ENCODE measurements at regions not wholly inside any gene's neighbourhood (a gene's known extent, or its start where the extent isn't known, plus 50 kb on each side); places are given as distances from the start of the nearest gene placed in this dataset.
"Not testable (repeated sequence)": the region's sequence is repeated elsewhere in the genome, so short reads cannot be mapped to it uniquely, and the experiment has no call there.

DNA sequence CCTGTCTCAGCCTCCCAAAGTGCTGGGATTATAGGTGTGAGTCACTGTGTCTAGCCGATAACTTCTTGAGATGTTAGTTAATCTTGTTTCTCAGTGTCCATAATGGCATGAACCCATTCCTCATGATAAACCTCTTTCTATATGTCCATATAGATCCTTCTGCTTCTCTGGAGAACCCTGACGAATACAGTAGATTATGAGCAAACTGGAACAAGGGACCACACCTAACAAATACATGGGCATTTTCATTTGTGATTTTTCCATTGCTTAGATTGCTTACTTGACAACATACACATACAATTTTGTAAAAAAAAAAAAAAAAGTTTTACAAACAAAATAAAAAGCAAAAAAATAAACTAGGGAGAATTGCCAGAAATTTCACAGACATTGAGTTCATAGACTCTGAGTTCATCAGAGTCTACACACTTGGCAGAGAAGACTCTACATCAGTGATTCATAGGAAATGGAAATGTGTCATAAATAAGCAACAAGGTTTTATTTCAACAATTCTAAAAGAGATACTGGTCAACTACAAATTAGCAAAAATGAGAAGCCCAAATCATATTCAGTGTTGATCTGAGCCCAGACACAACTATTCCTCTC, 96.7 kb downstream of the GALR1 start:
- Histone ChIP-seq H3K36me3 (no peaks in the 10 kb centered on the region), H3K4me1 (no peaks in the 10 kb centered on the region), H3K9me3 (no peaks in the 10 kb centered on the region), H3K27me3 (no peaks in the 10 kb centered on the region), H3K4me3 (no peak overlapping the region), H3K27ac (no peak overlapping the region)
- intact Hi-C loops (cut with DNase I) = no loop called here
- DNase-seq (no peak), ATAC-seq (no peak)
- TF ChIP-seq, protein P1, sequence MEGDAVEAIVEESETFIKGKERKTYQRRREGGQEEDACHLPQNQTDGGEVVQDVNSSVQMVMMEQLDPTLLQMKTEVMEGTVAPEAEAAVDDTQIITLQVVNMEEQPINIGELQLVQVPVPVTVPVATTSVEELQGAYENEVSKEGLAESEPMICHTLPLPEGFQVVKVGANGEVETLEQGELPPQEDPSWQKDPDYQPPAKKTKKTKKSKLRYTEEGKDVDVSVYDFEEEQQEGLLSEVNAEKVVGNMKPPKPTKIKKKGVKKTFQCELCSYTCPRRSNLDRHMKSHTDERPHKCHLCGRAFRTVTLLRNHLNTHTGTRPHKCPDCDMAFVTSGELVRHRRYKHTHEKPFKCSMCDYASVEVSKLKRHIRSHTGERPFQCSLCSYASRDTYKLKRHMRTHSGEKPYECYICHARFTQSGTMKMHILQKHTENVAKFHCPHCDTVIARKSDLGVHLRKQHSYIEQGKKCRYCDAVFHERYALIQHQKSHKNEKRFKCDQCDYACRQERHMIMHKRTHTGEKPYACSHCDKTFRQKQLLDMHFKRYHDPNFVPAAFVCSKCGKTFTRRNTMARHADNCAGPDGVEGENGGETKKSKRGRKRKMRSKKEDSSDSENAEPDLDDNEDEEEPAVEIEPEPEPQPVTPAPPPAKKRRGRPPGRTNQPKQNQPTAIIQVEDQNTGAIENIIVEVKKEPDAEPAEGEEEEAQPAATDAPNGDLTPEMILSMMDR (IDR thresholded peaks at IDR 0.05) = no peak

DNA sequence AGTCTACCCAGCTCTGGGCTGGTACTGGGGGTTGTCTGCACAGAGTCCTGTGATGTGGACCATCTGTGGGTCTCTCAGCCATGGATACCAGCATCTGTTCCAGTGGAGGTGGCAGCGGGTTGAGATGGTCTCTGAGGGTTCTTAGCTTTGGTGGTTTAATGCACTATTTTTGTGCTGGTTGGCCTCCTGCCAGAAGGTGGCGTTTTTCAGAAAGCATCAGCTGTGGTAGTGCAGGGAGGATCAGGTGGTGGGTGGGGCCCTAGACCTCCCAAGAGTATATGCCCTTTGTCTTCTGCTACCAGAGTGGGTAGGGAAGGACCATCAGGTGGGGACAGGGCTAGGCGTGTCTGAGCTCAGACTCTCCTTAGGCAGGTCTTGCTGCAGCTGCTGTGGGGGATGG, 103.7 kb downstream of the GALR1 start:
- DNase-seq; intact Hi-C loops (cut with DNase I); H3K4me3 ChIP-seq; ATAC-seq; H3K27ac ChIP-seq; H3K4me1 ChIP-seq; H3K36me3 ChIP-seq; H3K9me3 ChIP-seq: not testable (repeated sequence)
- H3K27me3 ChIP-seq = peaks cover 0 to 16% of the 10 kb centered on the region in 2 donors

DNA sequence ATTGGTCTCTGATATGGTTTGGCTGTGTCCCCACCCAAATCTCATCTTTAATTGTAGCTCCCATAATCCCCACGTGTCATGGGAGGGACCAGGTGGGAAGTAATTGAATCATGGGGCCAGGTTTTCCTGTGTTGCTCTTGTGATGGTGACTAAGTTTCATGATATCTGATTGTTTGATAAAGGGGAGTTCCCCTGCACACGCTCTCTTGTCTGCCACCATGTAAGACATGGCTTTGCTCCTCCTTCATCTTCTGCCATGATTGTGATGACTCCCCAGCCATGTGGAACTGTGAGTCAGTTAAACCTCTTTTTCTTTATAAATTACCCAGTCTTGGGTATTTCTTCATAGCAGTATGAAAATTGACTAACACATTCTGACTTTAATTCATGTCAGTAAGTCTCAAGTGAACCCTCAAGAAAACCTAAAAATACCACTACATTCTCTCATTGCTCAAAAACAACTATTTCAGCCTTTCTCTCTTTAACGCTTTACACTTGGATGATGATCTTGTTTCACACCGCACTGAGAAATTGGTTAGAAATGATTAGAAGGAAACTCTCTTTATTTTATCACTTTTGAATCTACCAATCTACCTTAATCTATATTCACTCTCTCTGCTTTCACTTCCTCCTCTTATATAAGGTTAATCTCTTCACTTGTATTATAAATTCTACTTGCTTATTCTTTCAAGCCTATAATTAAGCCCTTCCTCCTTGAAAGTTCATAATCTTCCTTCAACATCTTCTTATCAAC, 110.1 kb downstream of the GALR1 start:
- H3K9me3 ChIP-seq = peaks cover 0 to 18% of the 10 kb centered on the region in 2 donors
- H3K4me1 ChIP-seq = no peaks in the 10 kb centered on the region
- H3K4me3 ChIP-seq = no peak overlapping the region
- H3K27me3 ChIP-seq = no peaks in the 10 kb centered on the region
- DNase-seq (no peak), ATAC-seq (no peak)
- no peak overlapping the region for H3K27ac ChIP-seq
- intact Hi-C loops (cut with DNase I) = no loop called here
- no peaks in the 10 kb centered on the region for H3K36me3 ChIP-seq
- TF ChIP-seq, protein P1 (IDR thresholded peaks at IDR 0.05) = no peak

DNA sequence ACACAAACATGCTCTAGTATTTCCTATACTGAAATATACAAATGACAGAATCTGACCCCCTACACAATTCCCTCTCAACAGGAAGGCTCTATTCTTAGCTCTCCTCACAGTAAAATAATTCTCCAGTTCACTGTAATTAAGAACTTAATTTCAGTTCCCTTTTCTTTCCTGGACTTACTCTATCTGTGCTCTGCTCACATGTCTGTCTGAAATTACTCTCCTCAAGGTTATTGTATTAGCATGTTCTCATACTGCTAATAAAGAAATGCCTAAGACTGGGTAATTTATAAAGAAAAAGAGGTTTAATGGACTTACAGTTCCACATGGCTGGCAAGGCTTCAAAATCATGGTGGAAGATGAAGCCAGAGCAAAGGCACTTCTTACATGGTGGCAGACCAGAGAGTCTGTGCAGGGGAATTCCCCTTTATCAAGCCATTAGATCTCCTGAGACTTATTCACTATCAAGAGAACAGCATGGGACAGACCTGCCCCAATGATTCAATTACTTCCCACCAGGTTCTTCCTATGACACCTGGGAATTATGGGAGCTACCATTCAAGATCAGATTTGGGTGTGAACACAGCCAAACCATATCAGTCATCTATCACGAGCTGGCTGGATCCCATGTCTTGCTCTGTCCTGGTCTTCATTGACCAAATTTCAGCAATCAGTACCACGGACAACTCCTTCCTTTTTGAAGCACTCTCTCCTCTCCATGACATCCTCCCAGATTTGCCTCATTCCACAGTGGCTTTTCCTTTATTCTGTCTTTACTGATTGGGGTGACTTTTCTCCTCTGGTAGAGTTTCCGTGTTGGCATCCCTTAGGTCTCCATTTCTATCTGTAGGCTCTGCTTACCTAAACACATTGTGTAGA, 110.9 kb downstream of the GALR1 start:
- Histone ChIP-seq H3K9me3 (peaks cover 0 to 18% of the 10 kb centered on the region in 2 donors), H3K27me3 (no peaks in the 10 kb centered on the region), H3K4me1 (no peaks in the 10 kb centered on the region), H3K36me3 (no peaks in the 10 kb centered on the region), H3K27ac (no peak overlapping the region), H3K4me3 (no peak overlapping the region)
- DNase-seq = no peak
- ATAC-seq = no peak
- TF ChIP-seq, protein P1 (IDR thresholded peaks at IDR 0.05) = no peak
- intact Hi-C loops (cut with DNase I) = no loop called here

DNA sequence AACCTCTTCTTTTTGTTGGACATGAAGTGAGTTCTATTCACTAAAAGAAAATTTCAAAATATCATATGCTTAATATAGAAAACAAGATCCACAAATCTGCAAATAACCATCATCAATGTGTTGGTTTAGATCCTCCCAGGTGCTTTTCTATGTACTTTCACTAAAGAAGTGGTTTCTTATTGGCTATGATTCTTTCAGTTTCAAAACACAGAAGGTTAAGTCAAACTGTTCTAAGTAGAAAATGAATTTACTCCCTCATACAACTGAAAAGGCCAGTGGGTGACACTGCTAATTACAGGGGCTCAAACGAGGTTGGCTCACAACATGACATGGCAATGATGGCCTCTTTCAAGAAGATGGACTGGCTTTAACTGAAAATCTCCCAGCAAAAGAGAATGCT, 111.7 kb downstream of the GALR1 start:
- H3K9me3 ChIP-seq = peaks cover 0 to 18% of the 10 kb centered on the region in 2 donors
- H3K4me3 ChIP-seq = no peak overlapping the region
- H3K36me3 ChIP-seq = no peaks in the 10 kb centered on the region
- H3K27me3 ChIP-seq = peaks cover 0 to 4% of the 10 kb centered on the region in 2 donors
- intact Hi-C loops (cut with DNase I) = no loop called here
- TF ChIP-seq, protein P1 (IDR thresholded peaks at IDR 0.05) = no peak
- no peak overlapping the region for H3K27ac ChIP-seq
- H3K4me1 ChIP-seq = no peaks in the 10 kb centered on the region
- DNase-seq (no peak), ATAC-seq (no peak)

Measured in left lung (tissue), 4 donors.